Midbrain (tissue), 1 donor: ENCODE measurements at regions not wholly inside any gene's neighbourhood (a gene's known extent, or its start where the extent isn't known, plus 50 kb on each side); places are given as distances from the start of the nearest gene placed in this dataset.
"Not testable (repeated sequence)": the region's sequence is repeated elsewhere in the genome, so short reads cannot be mapped to it uniquely, and the experiment has no call there.

Experiments
- DNase-seq: peaks from one replicate; lab custom pipeline; 2025; lab: John Stamatoyannopoulos, UW

- DNase-seq, result not testable (repeated sequence)
These were observed 58.8 kb upstream of the ANKRD30BL start for GRCh38 chr2:132220589-132220988.

GRCh38 chr2:132221886-132222285 lies 60.1 kb upstream of the ANKRD30BL start:
- DNase-seq, result not testable (repeated sequence)

GRCh38 chr2:132252191-132252893 lies 90.6 kb upstream of the ANKRD30BL start:
- DNase-seq, result no peak

GRCh38 chr2:132252894-132253264 lies 91.1 kb upstream of the ANKRD30BL start:
- no peak for DNase-seq

- no peak for DNase-seq
These were observed 91.9 kb upstream of the ANKRD30BL start for GRCh38 chr2:132253496-132254305.

GRCh38 chr2:132254306-132254919 lies 92.7 kb upstream of the ANKRD30BL start:
- not testable (repeated sequence) for DNase-seq

GRCh38 chr2:132255714-132256113 lies 94.0 kb upstream of the ANKRD30BL start:
- DNase-seq, result no peak

- DNase-seq, result no peak
These were observed 94.6 kb upstream of the ANKRD30BL start for GRCh38 chr2:132256251-132256902.

- not testable (repeated sequence) for DNase-seq
These were observed 95.2 kb upstream of the ANKRD30BL start for GRCh38 chr2:132256903-132257300.

GRCh38 chr2:132257301-132258171 lies 95.8 kb upstream of the ANKRD30BL start:
- DNase-seq, result not testable (repeated sequence)

- DNase-seq, result not testable (repeated sequence)
These were observed 97.5 kb upstream of the ANKRD30BL start for GRCh38 chr2:132259276-132259675.

GRCh38 chr2:132265595-132265994 lies 103.8 kb upstream of the ANKRD30BL start:
- DNase-seq, result not testable (repeated sequence)

- no peak for DNase-seq
These were observed 105.3 kb upstream of the ANKRD30BL start for GRCh38 chr2:132267105-132267497.

- DNase-seq, result not testable (repeated sequence)
These were observed 105.9 kb upstream of the ANKRD30BL start for GRCh38 chr2:132267498-132268283.

- DNase-seq, result not testable (repeated sequence)
These were observed 106.7 kb upstream of the ANKRD30BL start for GRCh38 chr2:132268284-132268976.

GRCh38 chr2:132268977-132269523 lies 107.3 kb upstream of the ANKRD30BL start:
- DNase-seq, result no peak

- no peak for DNase-seq
These were observed 108.5 kb upstream of the ANKRD30BL start for GRCh38 chr2:132270255-132270654.

- DNase-seq, result no peak
These were observed 109.3 kb upstream of the ANKRD30BL start for GRCh38 chr2:132270981-132271546.

- DNase-seq, result not testable (repeated sequence)
These were observed 110.0 kb upstream of the ANKRD30BL start for GRCh38 chr2:132271794-132272193.
